ENCODE measurements at regions not wholly inside any gene's neighbourhood (a gene's known extent, or its start where the extent isn't known, plus 50 kb on each side); places are given as distances from the start of the nearest gene placed in this dataset.
"Not testable (repeated sequence)": the region's sequence is repeated elsewhere in the genome, so short reads cannot be mapped to it uniquely, and the experiment has no call there.

- Histone ChIP-seq H3K27ac (peak overlapping the region; percentile 84), H3K4me2 (peak overlapping the region; percentile 50), H3K9me2 (ENCODE audit: insufficient read depth) (no peaks in the 10 kb centered on the region), H3K79me2 (ENCODE audit: low read depth) (no peaks in the 10 kb centered on the region), H3F3A (ENCODE audit: insufficient read depth, low read depth) (peaks cover 13% of the 10 kb centered on the region; the same call in 1 of the 2 replicates), H3K36me3 (ENCODE audit: low read depth) (no peaks in the 10 kb centered on the region), H4K20me1 (ENCODE audit: insufficient read depth) (no peaks in the 10 kb centered on the region), H3K9me3 (ENCODE audit: insufficient read depth, low read depth) (peaks cover 5% of the 10 kb centered on the region; the same call in 1 of the 2 replicates), H3K4me1 (replicated peaks; ENCODE audit: insufficient read depth) (peaks cover 22% of the 10 kb centered on the region), H3K4me3 (no peak overlapping the region), H2AFZ (peak overlapping the region; percentile 50), H3K27me3 (ENCODE audit: insufficient read depth, low read depth) (no peaks in the 10 kb centered on the region)
- ChIA-PET POLR2A (ENCODE audit: unreplicated experiment) (interaction anchor here (0.5 kb wide), 1 partner anchor 630 kb away, joined by 6 read pairs; no protein-coding TSS in a partner anchor), CTCF (interaction anchor here (0.7 kb wide), 1 partner anchor 987 kb away, joined by 3 read pairs; no protein-coding TSS in a partner anchor)
- BruUV-seq (replicated peaks): no TSS peak
- DNase-seq: peak; percentile 16 to 95
- intact Hi-C loops (cut with micrococcal nuclease; ENCODE audit: unreplicated experiment): no loop called here
- TF ChIP-seq CTCF (conservative IDR thresholded peaks at IDR 0.05) (no peak), EZH2 (IDR thresholded peaks at IDR 0.05; ENCODE audit: low read depth) (no peak)
Observed at GRCh38 chr12:59055204-59055860, 135.0 kb upstream of the LRIG3 start.

- BruUV-seq (replicated peaks); POLR2A ChIA-PET (ENCODE audit: unreplicated experiment); H3K79me2 ChIP-seq (ENCODE audit: low read depth); H3K4me3 ChIP-seq; intact Hi-C loops (cut with micrococcal nuclease; ENCODE audit: unreplicated experiment); H3K9me3 ChIP-seq (ENCODE audit: insufficient read depth, low read depth); DNase-seq; H4K20me1 ChIP-seq (ENCODE audit: insufficient read depth); H3K9me2 ChIP-seq (ENCODE audit: insufficient read depth); H2AFZ ChIP-seq; H3K27me3 ChIP-seq (ENCODE audit: insufficient read depth, low read depth); CTCF ChIA-PET; H3K27ac ChIP-seq; H3K36me3 ChIP-seq (ENCODE audit: low read depth); H3K4me2 ChIP-seq: not testable (repeated sequence)
- Histone ChIP-seq H3F3A (ENCODE audit: insufficient read depth, low read depth) (peaks cover 13% of the 10 kb centered on the region; the same call in 1 of the 2 replicates), H3K4me1 (replicated peaks; ENCODE audit: insufficient read depth) (peaks cover 22% of the 10 kb centered on the region)
Observed at GRCh38 chr12:59053266-59053899, 133.1 kb upstream of the LRIG3 start.

- H3K27me3 ChIP-seq (ENCODE audit: insufficient read depth, low read depth): no peaks in the 10 kb centered on the region
Observed at GRCh38 chr12:59046763-59047534, 126.6 kb upstream of the LRIG3 start.

More at GRCh38 chr12:59046763-59047534, 126.6 kb upstream of the LRIG3 start:
- H3K4me1 ChIP-seq (replicated peaks; ENCODE audit: insufficient read depth): peaks cover 15% of the 10 kb centered on the region
- H3K79me2 ChIP-seq (ENCODE audit: low read depth): no peaks in the 10 kb centered on the region
- intact Hi-C loops (cut with micrococcal nuclease; ENCODE audit: unreplicated experiment): no loop called here
- ChIA-PET POLR2A (ENCODE audit: unreplicated experiment) (no interaction called here), CTCF (no interaction called here)
- H3K9me3 ChIP-seq (ENCODE audit: insufficient read depth, low read depth): no peaks in the 10 kb centered on the region
- H3F3A ChIP-seq (ENCODE audit: insufficient read depth, low read depth): peaks cover 13% of the 10 kb centered on the region
- no peak overlapping the region for H3K4me3 ChIP-seq
- no peak overlapping the region for H3K27ac ChIP-seq
- H4K20me1 ChIP-seq (ENCODE audit: insufficient read depth): no peaks in the 10 kb centered on the region
- no peak for DNase-seq
- H2AFZ ChIP-seq: no peak overlapping the region
- no peak overlapping the region for H3K4me2 ChIP-seq
- no peak for TF ChIP-seq EZH2 (IDR thresholded peaks at IDR 0.05; ENCODE audit: low read depth)
- TF ChIP-seq CTCF (conservative IDR thresholded peaks at IDR 0.05): no peak
- no peaks in the 10 kb centered on the region for H3K9me2 ChIP-seq (ENCODE audit: insufficient read depth)
- H3K36me3 ChIP-seq (ENCODE audit: low read depth): no peaks in the 10 kb centered on the region
- BruUV-seq (replicated peaks): no TSS peak
